PFSK-1 (cell line): ENCODE measurements at regions not wholly inside any gene's neighbourhood (a gene's known extent, or its start where the extent isn't known, plus 50 kb on each side); places are given as distances from the start of the nearest gene placed in this dataset.

ENCODE experiments used
- FOXP2 ChIP-seq: optimal IDR thresholded peaks from 2 replicates; pipeline ENCODE3; 2011; ENCODE audit warnings: borderline replicate concordance, control low read depth, inconsistent platforms; ENCODE audit not compliant: insufficient read depth; ENCODE audit errors: extremely low read length, extremely low read depth
- POLR2AphosphoS5 ChIP-seq: IDR thresholded peaks from 2 replicates; pipeline ENCODE4 v1.6.1; 2012; ENCODE audit warnings: low read depth, mild to moderate bottlenecking, control low read depth, low read length, moderate library complexity
- SIN3A ChIP-seq: IDR thresholded peaks from 2 replicates; pipeline ENCODE4 v1.6.1; 2012; ENCODE audit warnings: mild to moderate bottlenecking, low read length, moderate library complexity, borderline replicate concordance; ENCODE audit not compliant: insufficient read depth
- TAF1 ChIP-seq: IDR thresholded peaks from 2 replicates; pipeline ENCODE4 v1.6.1; 2012; ENCODE audit warnings: low read length, control low read depth, borderline replicate concordance; ENCODE audit not compliant: insufficient read depth
- TF ChIP-seq, protein P1 (sequence below), 2 experiments: IDR thresholded peaks; 2 replicates each; pipeline versions ENCODE4 v1.6.1 to v1.8.0; 2011 to 2012; ENCODE audit warnings: low read depth in 2 of 2, low read length in 2 of 2, control low read depth in 1 of 2, inconsistent platforms in 1 of 2, mild to moderate bottlenecking in 1 of 2, moderate library complexity in 1 of 2; ENCODE audit not compliant: insufficient read depth in 1 of 2

DNA sequence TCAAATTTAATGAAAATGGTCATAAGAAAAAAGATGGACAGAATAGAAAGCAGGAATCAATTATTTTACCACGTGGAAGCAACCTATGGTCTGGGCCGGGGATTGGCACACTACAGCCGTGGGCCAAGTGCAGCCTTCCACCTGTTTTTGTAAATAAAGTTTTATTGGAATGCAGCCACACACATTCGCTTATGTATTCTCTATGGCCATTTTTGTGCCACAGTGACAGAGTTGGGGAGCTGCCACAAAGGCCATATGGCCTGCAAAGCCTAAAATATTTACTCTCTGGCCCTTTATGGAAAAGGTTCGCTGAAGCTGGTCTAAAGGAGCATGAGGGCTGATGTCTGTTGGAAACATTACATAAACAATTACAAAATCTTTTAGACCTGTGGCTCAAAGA lies 144.8 kb downstream of the TMCO5A start:
- TF ChIP-seq POLR2AphosphoS5, result no peak
- no peak for TF ChIP-seq SIN3A
- TF ChIP-seq, protein P1, sequence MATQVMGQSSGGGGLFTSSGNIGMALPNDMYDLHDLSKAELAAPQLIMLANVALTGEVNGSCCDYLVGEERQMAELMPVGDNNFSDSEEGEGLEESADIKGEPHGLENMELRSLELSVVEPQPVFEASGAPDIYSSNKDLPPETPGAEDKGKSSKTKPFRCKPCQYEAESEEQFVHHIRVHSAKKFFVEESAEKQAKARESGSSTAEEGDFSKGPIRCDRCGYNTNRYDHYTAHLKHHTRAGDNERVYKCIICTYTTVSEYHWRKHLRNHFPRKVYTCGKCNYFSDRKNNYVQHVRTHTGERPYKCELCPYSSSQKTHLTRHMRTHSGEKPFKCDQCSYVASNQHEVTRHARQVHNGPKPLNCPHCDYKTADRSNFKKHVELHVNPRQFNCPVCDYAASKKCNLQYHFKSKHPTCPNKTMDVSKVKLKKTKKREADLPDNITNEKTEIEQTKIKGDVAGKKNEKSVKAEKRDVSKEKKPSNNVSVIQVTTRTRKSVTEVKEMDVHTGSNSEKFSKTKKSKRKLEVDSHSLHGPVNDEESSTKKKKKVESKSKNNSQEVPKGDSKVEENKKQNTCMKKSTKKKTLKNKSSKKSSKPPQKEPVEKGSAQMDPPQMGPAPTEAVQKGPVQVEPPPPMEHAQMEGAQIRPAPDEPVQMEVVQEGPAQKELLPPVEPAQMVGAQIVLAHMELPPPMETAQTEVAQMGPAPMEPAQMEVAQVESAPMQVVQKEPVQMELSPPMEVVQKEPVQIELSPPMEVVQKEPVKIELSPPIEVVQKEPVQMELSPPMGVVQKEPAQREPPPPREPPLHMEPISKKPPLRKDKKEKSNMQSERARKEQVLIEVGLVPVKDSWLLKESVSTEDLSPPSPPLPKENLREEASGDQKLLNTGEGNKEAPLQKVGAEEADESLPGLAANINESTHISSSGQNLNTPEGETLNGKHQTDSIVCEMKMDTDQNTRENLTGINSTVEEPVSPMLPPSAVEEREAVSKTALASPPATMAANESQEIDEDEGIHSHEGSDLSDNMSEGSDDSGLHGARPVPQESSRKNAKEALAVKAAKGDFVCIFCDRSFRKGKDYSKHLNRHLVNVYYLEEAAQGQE (IDR thresholded peaks at IDR 0.05; ENCODE audit: insufficient read depth in 1 of 2, low read depth in 2 of 2, low read length in 2 of 2), result no peak
- no peak for TF ChIP-seq TAF1
- no peak for TF ChIP-seq FOXP2
